ENCODE measurements at regions not wholly inside any gene's neighbourhood (a gene's known extent, or its start where the extent isn't known, plus 50 kb on each side); places are given as distances from the start of the nearest gene placed in this dataset.

GRCh38 chr5:152269533-152269932, 135.5 kb downstream of the NMUR2 start:
- DNase-seq, result no peak

DNA sequence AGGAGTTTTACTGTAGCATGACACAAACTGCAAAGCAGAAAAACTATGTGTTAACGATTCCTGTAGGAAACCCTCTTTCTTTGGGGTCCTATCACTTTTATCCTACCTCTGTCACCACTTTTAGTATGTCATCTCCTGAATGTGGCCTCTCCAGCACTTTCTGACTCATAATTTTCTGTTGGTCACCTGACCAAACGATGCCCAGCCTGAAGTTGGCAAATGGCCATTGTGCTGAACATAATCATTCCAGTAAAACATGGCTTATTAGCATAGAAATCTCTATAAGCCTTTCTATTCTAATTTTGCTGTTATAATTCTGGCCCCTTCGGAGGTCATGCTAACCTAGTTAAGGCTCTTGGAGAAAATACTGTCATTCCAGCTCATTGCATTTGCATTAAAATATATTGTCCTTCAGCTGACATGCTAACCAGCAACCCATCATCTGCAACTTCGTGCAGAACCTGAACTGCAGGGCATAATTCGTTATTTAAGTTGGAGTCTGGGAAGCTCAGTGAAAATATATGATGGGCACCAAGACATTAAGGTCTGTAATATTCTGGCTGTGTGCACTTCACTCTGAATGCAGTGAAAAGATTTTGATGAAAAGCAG, 140.3 kb downstream of the NMUR2 start:
- no peak for DNase-seq

GRCh38 chr5:152262667-152263066, 142.4 kb downstream of the NMUR2 start:
- no peak for DNase-seq

DNA sequence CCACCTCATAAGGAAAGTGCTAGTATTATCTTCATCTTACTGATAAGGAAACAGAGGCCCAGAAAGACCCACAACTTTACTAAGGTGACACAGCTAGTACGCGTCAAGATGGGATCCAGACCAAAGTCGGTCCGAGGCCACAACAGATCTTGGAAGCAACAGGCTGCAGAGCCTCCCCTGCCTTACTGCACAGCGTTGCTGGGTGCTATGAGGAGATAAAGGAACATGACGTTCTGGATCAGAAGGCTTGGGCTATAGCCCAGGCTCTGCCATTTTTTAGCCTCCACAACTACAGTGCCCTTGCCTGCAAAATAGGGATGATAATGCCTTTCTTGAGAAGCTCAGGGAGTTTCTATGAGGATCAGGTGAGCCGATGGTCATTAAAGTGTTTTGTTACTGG, 144.1 kb downstream of the NMUR2 start:
- DNase-seq, result no peak

- DNase-seq, result no peak
These were observed 145.4 kb downstream of the NMUR2 start for GRCh38 chr5:152259702-152260101.

- DNase-seq, result no peak
These were observed 148.5 kb downstream of the NMUR2 start for GRCh38 chr5:152256580-152256979.

DNA sequence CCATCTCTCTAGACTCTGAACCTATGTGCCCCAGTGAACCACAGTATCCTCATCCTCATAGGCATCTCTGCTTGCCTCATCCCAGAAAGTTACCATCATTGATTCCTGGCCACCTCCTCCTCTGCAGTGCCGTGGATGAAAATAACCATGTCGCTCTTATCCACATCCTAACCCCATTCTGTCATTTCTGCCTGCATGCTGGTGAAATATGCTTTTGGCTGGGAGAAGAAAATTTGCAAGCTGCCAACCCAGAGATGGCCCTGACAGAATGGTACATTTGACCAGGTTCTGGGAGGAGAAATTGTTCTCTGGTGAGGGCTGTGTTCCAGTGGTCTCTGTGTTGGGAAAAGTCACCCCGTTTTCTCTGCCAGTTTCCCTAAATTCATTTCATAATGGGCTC, 149.7 kb downstream of the NMUR2 start:
- no peak for DNase-seq

GRCh38 chr5:152247850-152248385, 157.2 kb downstream of the NMUR2 start:
- no peak for DNase-seq

- no peak for DNase-seq
These were observed 158.7 kb downstream of the NMUR2 start for GRCh38 chr5:152246401-152246800.

DNA sequence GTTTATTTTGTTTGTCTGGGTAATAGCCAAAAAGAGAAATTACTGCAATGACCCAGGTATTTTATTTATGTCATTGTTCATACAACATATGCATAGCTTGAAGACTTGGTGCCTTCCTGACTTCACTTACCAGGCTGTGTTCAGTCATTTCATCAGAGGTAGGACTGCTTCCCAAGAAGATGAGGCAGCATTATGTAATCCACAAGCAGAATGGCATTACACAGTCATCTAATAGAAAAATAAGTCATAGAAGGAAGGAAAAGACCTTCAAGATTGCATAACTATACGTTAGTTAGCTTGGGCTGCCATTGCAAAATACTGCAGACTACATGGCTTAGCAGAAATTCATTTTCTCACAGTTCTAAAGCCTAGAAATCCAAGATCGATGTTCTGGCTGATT, 167.5 kb downstream of the NMUR2 start:
- no peak for DNase-seq

DNA sequence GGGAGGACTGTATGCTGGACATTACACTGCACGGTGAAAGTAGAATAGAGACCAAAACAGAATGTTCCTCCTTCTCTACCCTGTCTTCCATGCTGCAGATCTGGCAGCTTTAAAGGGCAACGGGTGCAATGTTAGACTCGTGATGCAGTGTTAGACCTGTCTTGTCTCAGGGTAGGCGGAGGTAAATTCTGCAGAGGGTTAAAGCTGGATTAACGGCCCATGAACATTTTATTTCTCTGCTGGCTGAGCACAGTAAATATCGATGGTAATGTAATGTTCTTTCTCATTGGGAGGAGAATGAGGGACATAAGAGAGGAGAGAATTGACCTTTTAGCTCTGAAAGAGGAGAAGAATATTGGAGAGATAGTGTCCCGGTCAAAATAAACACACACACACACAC, 178.9 kb downstream of the NMUR2 start:
- DNase-seq, result no peak

- no peak for DNase-seq
These were observed 183.1 kb downstream of the NMUR2 start for GRCh38 chr5:152221721-152222629.

GRCh38 chr5:152218694-152219093, 186.4 kb downstream of the NMUR2 start:
- DNase-seq, result no peak

- no peak for DNase-seq
These were observed 199.3 kb downstream of the NMUR2 start for GRCh38 chr5:152205804-152206203.

DNA sequence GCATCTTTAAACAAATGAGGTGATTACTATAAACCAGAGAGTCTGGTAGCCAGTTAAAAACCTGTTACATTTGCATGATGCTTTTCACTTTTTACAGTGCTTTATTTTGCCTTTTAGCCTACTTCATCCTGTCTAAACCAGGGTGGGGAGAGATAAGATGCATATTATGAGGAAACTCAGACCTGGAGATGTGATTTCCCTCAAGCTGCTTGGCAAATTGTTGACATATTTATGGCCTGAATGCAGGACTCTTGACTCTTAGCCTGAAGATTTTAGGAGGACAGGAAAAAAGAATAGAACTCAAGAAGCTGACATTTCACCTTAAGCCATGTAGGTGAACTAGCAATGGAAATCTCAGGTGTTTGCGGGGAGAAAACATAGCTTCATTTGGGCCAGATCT, 202.8 kb downstream of the NMUR2 start:
- DNase-seq, result no peak

GRCh38 chr5:152193391-152194107, 211.5 kb downstream of the NMUR2 start:
- DNase-seq, result no peak

DNA sequence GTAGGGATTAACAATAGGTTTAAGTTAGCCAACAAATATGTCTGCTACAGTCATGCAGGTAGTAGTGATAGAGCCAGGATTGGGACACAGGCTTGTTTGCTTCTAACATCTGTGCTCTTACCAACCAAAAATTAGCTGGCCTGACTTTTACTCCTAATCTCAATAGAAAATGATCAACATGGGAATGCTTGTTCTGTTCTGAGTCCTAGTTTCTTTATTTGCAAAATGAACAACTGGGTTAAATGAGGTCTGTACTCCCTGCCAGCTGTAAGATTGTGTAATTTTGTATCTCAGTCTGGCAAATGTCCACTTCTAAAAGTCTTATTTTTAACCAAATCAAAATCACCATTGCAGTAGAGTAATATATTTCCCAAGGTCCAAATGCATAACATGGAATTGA, 216.8 kb downstream of the NMUR2 start:
- no peak for DNase-seq

DNA sequence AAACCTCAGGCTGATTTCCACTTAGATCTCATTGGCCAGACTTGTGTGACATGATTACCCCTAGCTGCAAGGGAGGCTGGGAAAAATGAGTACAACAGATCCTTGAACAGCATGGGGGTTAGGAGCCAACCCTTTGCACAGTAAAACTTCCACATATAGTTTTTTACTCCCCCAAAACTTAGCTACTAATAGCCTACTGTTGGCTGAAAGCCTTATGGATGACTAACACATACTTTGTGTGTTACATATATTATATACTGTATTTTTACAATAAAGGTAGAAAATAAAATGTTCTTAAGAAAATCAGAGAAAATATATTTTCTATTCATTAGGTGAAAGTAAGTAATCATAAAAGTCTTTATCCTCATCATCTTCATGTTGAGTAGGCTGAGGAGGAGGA, 217.4 kb downstream of the NMUR2 start:
- DNase-seq, result no peak

DNA sequence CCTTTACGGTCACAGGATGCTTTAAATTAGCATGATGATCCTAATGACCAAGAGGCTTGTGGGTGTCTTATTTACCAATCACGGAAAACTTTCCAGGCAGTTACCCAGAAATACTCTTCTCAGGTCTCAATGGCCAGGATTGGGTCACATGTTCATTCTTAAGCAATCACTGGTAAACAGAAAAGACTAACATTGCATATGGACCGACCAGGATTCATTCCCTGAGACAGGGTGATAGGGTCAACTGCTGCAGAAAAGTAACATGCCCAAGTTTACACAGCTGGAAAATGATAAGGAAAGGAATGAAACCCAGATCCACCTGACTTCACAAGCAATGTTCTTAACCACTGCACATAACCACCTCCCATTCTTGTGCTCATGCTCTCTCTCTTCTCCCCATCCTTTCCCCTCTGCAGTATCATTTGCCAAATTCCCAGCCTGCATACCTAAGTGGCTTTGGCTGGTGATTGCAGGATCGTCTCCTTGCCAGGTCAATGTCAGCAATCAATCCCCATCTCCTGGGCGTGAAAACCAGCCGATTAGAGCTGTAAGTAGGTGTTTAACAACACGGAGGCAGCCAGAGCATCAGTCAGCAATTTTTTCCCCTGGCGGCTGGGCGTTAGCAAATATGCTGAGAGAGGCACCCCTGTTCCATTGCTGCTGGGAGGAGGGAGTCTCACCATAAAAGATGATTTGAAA, 219.4 kb downstream of the NMUR2 start:
- no peak for DNase-seq

GRCh38 chr5:152184266-152184665, 220.8 kb downstream of the NMUR2 start:
- DNase-seq, result no peak

GRCh38 chr5:152181461-152181860, 223.6 kb downstream of the NMUR2 start:
- DNase-seq, result no peak

- DNase-seq, result no peak
These were observed 226.8 kb downstream of the NMUR2 start for GRCh38 chr5:152178350-152178699.

Measured in NCI-H446 treated with DMSO at 0.1 percent for 48 hours (cell line).